Glutamatergic neuron (in vitro differentiated cells): ENCODE measurements at regions not wholly inside any gene's neighbourhood (a gene's known extent, or its start where the extent isn't known, plus 50 kb on each side); places are given as distances from the start of the nearest gene placed in this dataset.

Experiments used
- DNase-seq: peaks from one replicate; pipeline ENCODE4 v3.0.0; 2022
- H3K27ac Mint-ChIP-seq: one replicate; pipeline ENCODE4 v1.8.0; 2020; ENCODE audit warnings: mild to moderate bottlenecking, mixed read lengths, inconsistent platforms; ENCODE audit not compliant: unreplicated experiment
- H3K27me3 Mint-ChIP-seq: one replicate; pipeline ENCODE4 v1.8.0; 2020; ENCODE audit warnings: mild to moderate bottlenecking, moderate library complexity, mixed read lengths, inconsistent platforms; ENCODE audit not compliant: unreplicated experiment
- H3K36me3 Mint-ChIP-seq: one replicate; pipeline ENCODE4 v1.8.0; 2020; ENCODE audit warnings: mild to moderate bottlenecking, mixed read lengths, inconsistent platforms; ENCODE audit not compliant: unreplicated experiment
- H3K4me1 Mint-ChIP-seq: one replicate; pipeline ENCODE4 v1.8.0; 2020; ENCODE audit warnings: mild to moderate bottlenecking, low read depth, mixed read lengths, inconsistent platforms; ENCODE audit not compliant: unreplicated experiment
- H3K4me3 Mint-ChIP-seq: one replicate; pipeline ENCODE4 v1.8.0; 2020; ENCODE audit warnings: mild to moderate bottlenecking, mixed read lengths, inconsistent platforms; ENCODE audit not compliant: unreplicated experiment
- H3K9me3 Mint-ChIP-seq: one replicate; pipeline ENCODE4 v1.8.0; 2020; ENCODE audit warnings: mild to moderate bottlenecking, moderate library complexity, mixed read lengths, inconsistent platforms; ENCODE audit not compliant: unreplicated experiment
- TF ChIP-seq, protein P1 (sequence below): fragments of 200-600 bp; sonication (generic); IDR thresholded peaks from one replicate; pipeline ENCODE4 v1.5.0; 2021; ENCODE audit not compliant: partially characterized antibody, unreplicated experiment

DNA sequence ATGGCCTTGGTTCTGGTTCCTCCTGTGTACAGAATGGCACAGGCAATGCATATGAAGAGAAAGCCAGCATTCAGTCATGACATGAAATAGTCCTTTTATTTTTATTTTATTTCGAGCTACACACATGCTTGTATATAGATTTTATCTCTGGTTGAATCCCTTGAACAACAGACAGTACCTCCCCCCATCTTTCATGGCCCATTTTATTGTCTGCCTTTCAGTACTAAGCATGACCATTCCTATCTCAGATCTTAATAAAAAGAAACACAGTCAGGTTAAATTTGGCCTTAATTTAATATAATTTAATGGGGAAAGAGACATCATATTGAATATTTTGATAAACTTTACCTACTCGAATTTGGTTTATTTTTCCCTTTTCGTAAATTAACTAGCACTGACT, 76.4 kb upstream of the VANGL1 start:
- Mint-ChIP-seq H3K9me3 (peaks cover 5% of the 10 kb centered on the region), H3K4me3 (no peak overlapping the region)

DNA sequence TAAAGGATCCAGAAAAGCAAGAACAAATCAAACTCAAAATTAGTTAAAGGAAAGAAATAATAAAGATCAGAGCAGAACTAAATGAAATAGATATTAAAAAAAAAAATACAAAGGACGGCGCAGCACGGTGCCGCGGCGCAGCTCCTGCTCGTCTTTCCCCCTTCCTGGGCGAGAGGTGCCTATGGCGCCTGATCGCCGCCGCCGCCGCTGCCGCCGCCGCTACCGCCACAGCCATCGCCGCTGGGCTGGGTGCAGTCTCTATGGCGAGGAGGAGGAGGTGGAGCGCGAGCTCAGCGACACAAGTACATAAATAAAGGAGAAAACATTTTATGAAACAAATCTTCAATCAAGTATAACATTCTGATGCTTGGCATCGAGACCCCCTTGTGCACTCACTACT, 77.6 kb upstream of the VANGL1 start:
- Mint-ChIP-seq H3K27me3 (no peaks in the 10 kb centered on the region), H3K4me1 (no peaks in the 10 kb centered on the region), H3K36me3 (peaks cover 10% of the 10 kb centered on the region), H3K4me3 (peak overlapping the region; percentile 30), H3K9me3 (peaks cover 5% of the 10 kb centered on the region), H3K27ac (no peak overlapping the region)
- TF ChIP-seq, protein P1, sequence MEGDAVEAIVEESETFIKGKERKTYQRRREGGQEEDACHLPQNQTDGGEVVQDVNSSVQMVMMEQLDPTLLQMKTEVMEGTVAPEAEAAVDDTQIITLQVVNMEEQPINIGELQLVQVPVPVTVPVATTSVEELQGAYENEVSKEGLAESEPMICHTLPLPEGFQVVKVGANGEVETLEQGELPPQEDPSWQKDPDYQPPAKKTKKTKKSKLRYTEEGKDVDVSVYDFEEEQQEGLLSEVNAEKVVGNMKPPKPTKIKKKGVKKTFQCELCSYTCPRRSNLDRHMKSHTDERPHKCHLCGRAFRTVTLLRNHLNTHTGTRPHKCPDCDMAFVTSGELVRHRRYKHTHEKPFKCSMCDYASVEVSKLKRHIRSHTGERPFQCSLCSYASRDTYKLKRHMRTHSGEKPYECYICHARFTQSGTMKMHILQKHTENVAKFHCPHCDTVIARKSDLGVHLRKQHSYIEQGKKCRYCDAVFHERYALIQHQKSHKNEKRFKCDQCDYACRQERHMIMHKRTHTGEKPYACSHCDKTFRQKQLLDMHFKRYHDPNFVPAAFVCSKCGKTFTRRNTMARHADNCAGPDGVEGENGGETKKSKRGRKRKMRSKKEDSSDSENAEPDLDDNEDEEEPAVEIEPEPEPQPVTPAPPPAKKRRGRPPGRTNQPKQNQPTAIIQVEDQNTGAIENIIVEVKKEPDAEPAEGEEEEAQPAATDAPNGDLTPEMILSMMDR, result no peak
- DNase-seq, result peak; percentile 53

More for the DNA sequence above, 76.4 kb upstream of the VANGL1 start:
- no peaks in the 10 kb centered on the region for H3K4me1 Mint-ChIP-seq
- peaks cover 10% of the 10 kb centered on the region for H3K36me3 Mint-ChIP-seq
- H3K27me3 Mint-ChIP-seq, result no peaks in the 10 kb centered on the region
- no peak overlapping the region for H3K27ac Mint-ChIP-seq
- TF ChIP-seq, protein P1, result no peak
- no peak for DNase-seq

DNA sequence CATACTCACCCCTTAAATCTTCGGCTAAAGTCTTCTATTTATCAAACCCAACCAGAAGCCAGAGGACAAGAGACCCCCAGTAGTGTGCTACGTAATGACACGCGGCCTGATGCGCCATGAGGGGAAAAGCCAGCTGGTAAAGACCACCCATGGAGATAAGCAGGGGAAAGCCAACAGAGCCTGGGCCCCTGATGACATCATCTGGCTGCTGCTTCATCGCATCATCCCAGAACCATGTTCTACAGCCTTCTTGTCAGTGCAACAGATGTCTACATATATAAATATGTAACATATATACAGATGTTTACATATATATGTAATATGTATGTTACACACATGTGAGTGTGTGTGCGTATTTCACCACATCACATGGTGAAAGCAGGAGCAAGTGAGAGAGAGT, 81.7 kb upstream of the VANGL1 start:
- Mint-ChIP-seq H3K27ac (no peak overlapping the region), H3K4me1 (no peaks in the 10 kb centered on the region), H3K9me3 (peaks cover 2% of the 10 kb centered on the region), H3K27me3 (no peaks in the 10 kb centered on the region), H3K4me3 (no peak overlapping the region), H3K36me3 (no peaks in the 10 kb centered on the region)
- DNase-seq, result no peak
- TF ChIP-seq, protein P1, result no peak

DNA sequence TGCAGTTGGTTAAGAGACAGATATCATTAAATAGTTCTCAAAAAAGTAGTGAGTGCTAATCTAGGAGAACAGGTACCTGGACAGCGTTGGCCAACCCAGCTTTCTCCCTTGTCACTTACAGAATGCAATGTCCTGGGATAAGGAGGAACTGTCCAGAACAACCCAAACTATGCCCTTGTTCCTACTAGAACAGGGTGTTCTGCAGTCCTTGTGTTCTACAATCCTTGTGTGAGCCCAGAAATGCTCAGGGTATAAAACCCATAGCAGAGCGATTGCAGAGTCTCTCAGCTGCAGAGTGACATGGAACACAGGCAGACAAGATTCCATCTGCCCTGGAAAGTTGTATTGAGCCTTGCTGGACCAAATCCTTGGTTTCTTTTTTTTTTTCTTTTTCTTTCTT, 83.5 kb upstream of the VANGL1 start:
- DNase-seq, result no peak
- H3K27me3 Mint-ChIP-seq, result no peaks in the 10 kb centered on the region
- TF ChIP-seq, protein P1, result no peak
- no peak overlapping the region for H3K27ac Mint-ChIP-seq
- no peaks in the 10 kb centered on the region for H3K4me1 Mint-ChIP-seq
- no peak overlapping the region for H3K4me3 Mint-ChIP-seq
- H3K9me3 Mint-ChIP-seq, result peaks cover 2% of the 10 kb centered on the region
- H3K36me3 Mint-ChIP-seq, result no peaks in the 10 kb centered on the region

DNA sequence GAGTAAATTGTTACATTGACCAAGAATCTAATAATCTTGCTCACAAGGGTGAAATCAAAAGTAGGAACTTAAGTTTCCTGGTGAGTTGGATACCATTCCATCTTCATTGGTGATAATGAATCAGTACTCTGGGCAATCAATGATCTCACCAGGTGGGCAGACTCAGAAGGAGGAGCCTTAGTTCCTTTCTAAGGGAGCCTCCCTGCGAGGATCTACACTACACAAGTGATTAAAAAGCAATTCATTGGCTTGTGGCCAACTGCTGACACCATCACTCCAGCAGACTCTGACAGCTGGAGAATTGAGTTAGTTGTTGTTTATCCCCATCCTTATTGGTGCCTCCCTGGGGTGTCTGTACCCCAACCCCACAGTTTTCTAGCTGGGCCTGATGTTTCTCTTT, 84.1 kb upstream of the VANGL1 start:
- DNase-seq, result no peak
- Mint-ChIP-seq H3K27ac (no peak overlapping the region), H3K4me1 (no peaks in the 10 kb centered on the region), H3K27me3 (no peaks in the 10 kb centered on the region), H3K9me3 (peaks cover 2% of the 10 kb centered on the region), H3K36me3 (no peaks in the 10 kb centered on the region), H3K4me3 (no peak overlapping the region)
- TF ChIP-seq, protein P1, result no peak
